Uterus (tissue), 3 donors: ENCODE measurements at regions not wholly inside any gene's neighbourhood (a gene's known extent, or its start where the extent isn't known, plus 50 kb on each side); places are given as distances from the start of the nearest gene placed in this dataset.

Experiments
- DNase-seq, 2 donors: peaks; one replicate each; pipeline ENCODE4 v3.0.0-alpha.2; 2019 to 2020
- H3K27ac ChIP-seq, 2 donors: fragments of 200-600 bp; sonication (generic); 1 replicate in 1 of 2; 2 replicates in 1 of 2; pipeline ENCODE4 v1.5.1; 2016 to 2018
- H3K27me3 ChIP-seq, 2 donors: fragments of 200-600 bp; sonication (generic); one replicate each; pipeline ENCODE4 v1.5.1; 2018 to 2019; ENCODE audit warnings: control low read depth in 1 of 2
- H3K36me3 ChIP-seq, 2 donors: fragments of 200-600 bp; sonication (generic); one replicate each; pipeline ENCODE4 v1.5.1; 2019; ENCODE audit warnings: control low read depth in 1 of 2
- H3K4me1 ChIP-seq, 2 donors: fragments of 200-600 bp; sonication (generic); one replicate each; pipeline ENCODE4 v1.5.1; 2018 to 2019; ENCODE audit warnings: control low read depth in 1 of 2
- H3K4me3 ChIP-seq, 2 donors: fragments of 200-600 bp; sonication (generic); 1 replicate in 1 of 2; 2 replicates in 1 of 2; pipeline ENCODE4 v1.5.1; 2018 to 2019; ENCODE audit warnings: mild to moderate bottlenecking in 1 of 2
- H3K9me3 ChIP-seq, 2 donors: fragments of 200-600 bp; sonication (generic); one replicate each; pipeline ENCODE4 v1.5.1; 2019; ENCODE audit warnings: control low read depth in 1 of 2
- POLR2A ChIP-seq, 2 donors: fragments of 450-650 bp; IDR thresholded peaks; one replicate each; pipeline ENCODE4 v1.6.1; 2016; ENCODE audit warnings: antibody characterized with exemption in 2 of 2, mild to moderate bottlenecking in 1 of 2, moderate library complexity in 1 of 2
- intact Hi-C: fragments of 100-400 bp; cut with DNase I; formaldehyde crosslinking; loops from one replicate; pipeline ENCODE4 v1.15.1; 2023; ENCODE audit warnings: low total_unique reads
- TF ChIP-seq, protein P1 (sequence below), 4 experiments: fragments of 200-600 bp in 2 of 4; fragments of 450-650 bp in 2 of 4; sonication (generic) in 2 of 4; IDR thresholded peaks; one replicate each; pipeline ENCODE4 v1.5.1; 2016 to 2019; ENCODE audit warnings: antibody characterized with exemption in 4 of 4, mild to moderate bottlenecking in 2 of 4, moderate library complexity in 1 of 4
- donor health status: DM: yes; HTN: yes; CAD: no.

DNA sequence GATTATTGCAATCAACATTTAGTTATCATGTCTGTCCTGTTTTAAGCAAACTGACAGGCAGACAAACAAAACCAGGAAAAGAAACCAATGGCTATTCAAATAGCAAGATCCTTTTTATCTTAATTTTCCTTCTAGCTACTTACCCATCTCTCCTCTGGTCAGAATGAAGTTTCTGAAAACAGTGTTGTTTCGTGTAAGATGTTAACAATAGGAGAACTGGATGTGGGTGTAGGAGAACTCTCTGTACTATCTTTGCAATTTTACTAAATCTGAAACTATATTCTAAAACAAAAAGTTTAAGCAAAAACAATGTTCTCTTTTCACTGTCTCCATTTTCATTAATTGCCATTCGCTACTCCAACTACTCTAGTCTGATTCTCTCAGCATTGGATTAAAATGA lies 726.4 kb downstream of the ZNF385D start:
- no peaks in the 10 kb centered on the region for H3K9me3 ChIP-seq
- no peaks in the 10 kb centered on the region for H3K36me3 ChIP-seq
- no peak for DNase-seq
- intact Hi-C loops: no loop called here
- H3K4me3 ChIP-seq: no peak overlapping the region
- H3K27ac ChIP-seq: no peak overlapping the region
- H3K27me3 ChIP-seq: no peaks in the 10 kb centered on the region
- TF ChIP-seq, protein P1, sequence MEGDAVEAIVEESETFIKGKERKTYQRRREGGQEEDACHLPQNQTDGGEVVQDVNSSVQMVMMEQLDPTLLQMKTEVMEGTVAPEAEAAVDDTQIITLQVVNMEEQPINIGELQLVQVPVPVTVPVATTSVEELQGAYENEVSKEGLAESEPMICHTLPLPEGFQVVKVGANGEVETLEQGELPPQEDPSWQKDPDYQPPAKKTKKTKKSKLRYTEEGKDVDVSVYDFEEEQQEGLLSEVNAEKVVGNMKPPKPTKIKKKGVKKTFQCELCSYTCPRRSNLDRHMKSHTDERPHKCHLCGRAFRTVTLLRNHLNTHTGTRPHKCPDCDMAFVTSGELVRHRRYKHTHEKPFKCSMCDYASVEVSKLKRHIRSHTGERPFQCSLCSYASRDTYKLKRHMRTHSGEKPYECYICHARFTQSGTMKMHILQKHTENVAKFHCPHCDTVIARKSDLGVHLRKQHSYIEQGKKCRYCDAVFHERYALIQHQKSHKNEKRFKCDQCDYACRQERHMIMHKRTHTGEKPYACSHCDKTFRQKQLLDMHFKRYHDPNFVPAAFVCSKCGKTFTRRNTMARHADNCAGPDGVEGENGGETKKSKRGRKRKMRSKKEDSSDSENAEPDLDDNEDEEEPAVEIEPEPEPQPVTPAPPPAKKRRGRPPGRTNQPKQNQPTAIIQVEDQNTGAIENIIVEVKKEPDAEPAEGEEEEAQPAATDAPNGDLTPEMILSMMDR (IDR thresholded peaks at IDR 0.05): no peak
- TF ChIP-seq POLR2A (IDR thresholded peaks at IDR 0.05): no peak
- no peaks in the 10 kb centered on the region for H3K4me1 ChIP-seq

DNA sequence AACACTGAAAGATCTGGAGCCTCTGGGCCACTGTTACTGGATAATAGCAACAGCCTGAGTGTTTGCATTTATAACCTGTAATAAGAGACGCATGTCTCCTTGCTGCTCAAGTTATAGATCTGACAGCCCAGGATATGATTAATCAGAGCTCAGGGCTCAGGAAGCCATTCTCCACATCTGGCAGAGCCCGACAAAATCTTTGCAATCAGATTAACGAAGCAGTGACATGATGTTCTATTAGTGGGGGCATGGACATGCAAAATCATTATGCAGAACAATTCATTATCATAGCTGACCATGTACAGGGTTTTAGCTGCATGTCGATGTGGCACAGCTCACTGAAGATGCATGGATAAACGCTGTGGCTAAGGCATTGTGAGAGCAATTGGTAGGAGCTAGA lies 730.3 kb downstream of the ZNF385D start:
- H3K27ac ChIP-seq: no peak overlapping the region
- intact Hi-C loops: no loop called here
- H3K4me3 ChIP-seq: no peak overlapping the region
- no peak for DNase-seq
- H3K4me1 ChIP-seq: no peaks in the 10 kb centered on the region
- no peaks in the 10 kb centered on the region for H3K9me3 ChIP-seq
- no peaks in the 10 kb centered on the region for H3K27me3 ChIP-seq
- TF ChIP-seq, protein P1 (IDR thresholded peaks at IDR 0.05): no peak
- TF ChIP-seq POLR2A (IDR thresholded peaks at IDR 0.05): no peak
- no peaks in the 10 kb centered on the region for H3K36me3 ChIP-seq

DNA sequence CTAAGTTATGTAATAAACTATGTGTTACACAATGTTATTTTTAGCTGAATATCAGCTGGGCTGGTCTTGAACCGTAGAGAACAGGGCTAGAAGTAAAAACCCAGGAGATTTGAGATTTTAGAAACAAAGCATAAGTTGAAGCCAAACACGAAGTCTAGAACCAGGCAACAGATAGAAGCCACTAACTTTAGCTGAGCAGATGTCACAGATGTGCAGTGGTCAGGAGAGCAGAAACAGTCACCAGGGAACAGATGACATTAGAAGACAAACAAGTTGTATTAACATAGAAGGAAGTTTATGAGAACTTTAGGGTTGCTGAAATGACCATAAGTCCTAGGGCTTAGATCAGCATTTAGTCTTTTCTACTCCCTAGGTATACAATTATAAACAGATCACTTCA lies 731.0 kb downstream of the ZNF385D start:
- TF ChIP-seq, protein P1 (IDR thresholded peaks at IDR 0.05): no peak
- no peak for TF ChIP-seq POLR2A (IDR thresholded peaks at IDR 0.05)
- intact Hi-C loops: no loop called here

DNA sequence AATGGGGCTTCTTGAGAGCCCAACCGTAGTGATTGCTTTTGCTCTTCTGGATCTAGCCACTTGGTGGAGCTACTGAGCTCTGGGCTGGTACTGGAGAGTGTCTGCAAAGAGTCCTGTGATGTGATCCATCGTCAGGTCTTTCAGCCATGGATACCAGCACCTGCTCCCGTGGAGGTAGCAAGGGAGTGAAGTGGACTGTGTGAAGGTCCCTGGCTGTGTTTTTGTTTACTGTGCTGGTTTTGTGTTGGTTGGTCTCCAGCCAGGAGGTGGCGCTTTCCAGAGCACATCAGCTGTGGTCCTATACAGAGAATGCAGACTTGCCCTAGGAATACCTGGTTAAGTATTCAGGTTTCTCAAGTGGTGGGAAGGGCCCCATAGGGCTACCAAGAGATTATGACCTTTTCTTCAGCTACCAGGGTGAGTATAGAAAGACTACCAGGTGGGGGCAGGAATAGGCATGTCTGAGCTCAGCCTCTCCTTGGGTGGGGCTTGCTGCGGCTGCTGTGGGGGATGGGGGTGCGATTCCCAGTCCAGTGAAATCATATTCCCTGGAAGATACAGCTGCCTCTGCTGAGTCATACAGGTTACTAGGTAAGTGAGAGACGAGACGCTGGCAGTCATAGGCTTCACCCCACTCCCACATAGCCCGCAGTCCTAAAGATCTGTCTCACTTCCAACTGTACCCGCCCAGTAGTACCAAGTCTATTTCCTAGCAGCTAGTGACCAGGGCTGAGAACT lies 733.7 kb downstream of the ZNF385D start:
- Histone ChIP-seq H3K27me3 (no peaks in the 10 kb centered on the region), H3K36me3 (no peaks in the 10 kb centered on the region), H3K4me1 (no peaks in the 10 kb centered on the region), H3K4me3 (no peak overlapping the region), H3K27ac (no peak overlapping the region), H3K9me3 (no peaks in the 10 kb centered on the region)
- TF ChIP-seq, protein P1 (IDR thresholded peaks at IDR 0.05): no peak
- TF ChIP-seq POLR2A (IDR thresholded peaks at IDR 0.05): no peak
- no peak for DNase-seq
- intact Hi-C loops: no loop called here

More for the DNA sequence above, 731.0 kb downstream of the ZNF385D start:
- DNase-seq: no peak
- no peaks in the 10 kb centered on the region for H3K36me3 ChIP-seq
- no peak overlapping the region for H3K4me3 ChIP-seq
- H3K9me3 ChIP-seq: no peaks in the 10 kb centered on the region
- H3K27ac ChIP-seq: no peak overlapping the region
- H3K27me3 ChIP-seq: no peaks in the 10 kb centered on the region
- H3K4me1 ChIP-seq: no peaks in the 10 kb centered on the region

DNA sequence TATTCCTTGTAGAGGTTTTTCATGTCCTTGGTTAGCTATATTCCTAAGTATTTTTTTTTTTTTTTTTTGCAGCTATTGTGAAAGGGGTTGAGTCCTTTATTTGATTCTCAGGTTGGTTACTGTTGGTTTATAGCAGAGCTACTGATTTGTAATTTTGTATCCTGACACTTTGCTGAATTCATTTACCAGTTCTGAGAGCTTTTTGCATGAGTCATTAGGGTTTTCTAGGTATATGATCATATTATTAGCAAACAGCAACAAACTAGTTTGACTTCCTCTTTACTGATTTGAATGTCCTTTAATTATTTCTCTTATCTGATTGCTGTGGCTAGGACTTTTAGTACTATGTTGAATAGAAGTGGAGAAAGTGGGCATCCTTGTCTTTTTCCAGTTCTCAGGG lies 737.4 kb downstream of the ZNF385D start:
- Histone ChIP-seq H3K36me3 (no peaks in the 10 kb centered on the region), H3K4me1 (no peaks in the 10 kb centered on the region), H3K4me3 (no peak overlapping the region), H3K27ac (no peak overlapping the region), H3K9me3 (no peaks in the 10 kb centered on the region), H3K27me3 (no peaks in the 10 kb centered on the region)
- TF ChIP-seq, protein P1 (IDR thresholded peaks at IDR 0.05): no peak
- TF ChIP-seq POLR2A (IDR thresholded peaks at IDR 0.05): no peak
- intact Hi-C loops: no loop called here
- DNase-seq: no peak
